ENCODE measurements at regions not wholly inside any gene's neighbourhood (a gene's known extent, or its start where the extent isn't known, plus 50 kb on each side); places are given as distances from the start of the nearest gene placed in this dataset.

- TF ChIP-seq CTCF (IDR thresholded peaks at IDR 0.05; ENCODE audit: low read depth, low read length) (no peak), POLR2A (IDR thresholded peaks at IDR 0.05; ENCODE audit: extremely low read depth, insufficient read length) (no peak)
Observed at GRCh38 chr10:4243169-4243568, 458.2 kb upstream of the KLF6 start.

Data from NB4 (cell line).